Stimulated activated naive CD8-positive, alpha-beta T cell treated with anti-CD3 and anti-CD28 coated beads, Interleukin-15, Interleukin-2, amounts not matched to agents 100 U/mL and 50 U/mL, for 24 hours (primary cell): ENCODE measurements at regions not wholly inside any gene's neighbourhood (a gene's known extent, or its start where the extent isn't known, plus 50 kb on each side); places are given as distances from the start of the nearest gene placed in this dataset.

ENCODE experiments used
- ATAC-seq: fragments of 150-1000 bp; cut with Tn5 transposase; one replicate; pipeline ENCODE4 v1.10.0; 2021
- DNase-seq: peaks from one replicate; pipeline ENCODE4 v3.0.0; 2021

- ATAC-seq: no peak
- DNase-seq: no peak
These were observed 724.0 kb downstream of the IRX1 start for GRCh38 chr5:4319478-4320128.

- ATAC-seq: no peak
These were observed 734.7 kb downstream of the IRX1 start for GRCh38 chr5:4330327-4330726.

DNA sequence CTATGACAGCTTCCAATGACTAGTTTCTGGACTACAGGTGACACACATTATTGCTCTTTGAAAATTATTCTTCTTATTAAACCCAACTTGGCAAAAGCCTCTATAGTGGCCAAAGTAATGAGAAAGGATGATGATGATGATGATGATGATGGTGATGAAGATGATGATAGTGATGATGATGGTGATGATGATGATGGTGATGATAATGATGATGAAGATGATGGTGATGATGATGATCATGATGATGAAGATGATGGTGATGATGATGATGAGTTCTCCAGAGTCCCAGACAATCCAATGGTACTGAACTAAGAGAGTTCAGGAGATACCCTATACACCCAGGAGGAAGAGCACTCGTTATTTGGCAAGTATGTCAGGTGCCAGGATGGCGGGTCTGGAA is 739.4 kb downstream of the IRX1 start:
- no peak for DNase-seq
- no peak for ATAC-seq

More at GRCh38 chr5:4330327-4330726, 734.7 kb downstream of the IRX1 start:
- DNase-seq: no peak

DNA sequence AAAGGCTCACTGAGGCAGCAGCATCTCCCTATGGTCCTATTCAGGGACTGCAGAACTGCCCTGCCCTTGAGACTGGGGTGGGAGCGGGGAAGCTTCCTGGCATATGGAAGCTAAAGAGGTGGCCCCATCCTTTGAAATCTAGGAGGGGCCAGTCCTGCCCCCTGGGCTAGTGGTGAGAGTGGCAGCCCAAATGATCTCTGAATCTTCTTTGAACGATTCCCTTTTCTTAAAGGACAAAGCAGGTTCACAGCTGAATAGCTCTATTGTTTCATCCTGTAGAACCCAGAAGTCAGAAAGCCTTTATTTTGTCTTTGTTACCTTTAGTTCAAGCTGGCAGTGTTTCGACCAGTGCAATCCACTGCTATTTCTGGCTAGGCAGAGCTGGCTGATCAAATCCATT is 741.9 kb downstream of the IRX1 start:
- DNase-seq: no peak
- no peak for ATAC-seq

- no peak for ATAC-seq
- no peak for DNase-seq
These were observed 744.3 kb downstream of the IRX1 start for GRCh38 chr5:4339949-4340348.

- no peak for ATAC-seq
- DNase-seq: no peak
These were observed 750.2 kb downstream of the IRX1 start for GRCh38 chr5:4345850-4346249.

GRCh38 chr5:4348423-4348822 is 752.8 kb downstream of the IRX1 start:
- DNase-seq: no peak
- ATAC-seq: no peak

GRCh38 chr5:4348919-4349318 is 753.3 kb downstream of the IRX1 start:
- DNase-seq: no peak
- ATAC-seq: no peak

DNA sequence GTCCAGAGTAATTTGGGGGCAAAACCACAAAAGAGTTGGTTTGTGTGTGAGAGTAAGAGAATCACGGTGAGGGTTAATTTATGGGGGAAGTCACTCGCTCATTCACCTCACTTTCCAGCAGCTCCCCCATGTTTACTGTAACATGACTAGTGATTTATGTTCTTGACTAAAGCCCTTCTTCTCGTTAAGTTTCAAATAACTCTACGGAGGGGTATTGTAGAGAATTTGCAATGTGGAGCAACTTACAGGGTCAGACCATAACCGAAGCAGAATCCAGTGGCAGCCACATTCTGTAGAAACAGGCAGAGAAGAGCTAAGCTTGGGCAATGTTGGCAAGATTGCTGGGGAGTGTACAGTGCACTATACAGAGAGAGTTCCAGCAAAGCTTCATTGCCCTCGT is 760.6 kb downstream of the IRX1 start:
- ATAC-seq (no peak), DNase-seq (no peak)

GRCh38 chr5:4359847-4360246 is 764.2 kb downstream of the IRX1 start:
- ATAC-seq (no peak), DNase-seq (no peak)

- no peak for ATAC-seq
- no peak for DNase-seq
These were observed 766.1 kb downstream of the IRX1 start for GRCh38 chr5:4361753-4362152.

DNA sequence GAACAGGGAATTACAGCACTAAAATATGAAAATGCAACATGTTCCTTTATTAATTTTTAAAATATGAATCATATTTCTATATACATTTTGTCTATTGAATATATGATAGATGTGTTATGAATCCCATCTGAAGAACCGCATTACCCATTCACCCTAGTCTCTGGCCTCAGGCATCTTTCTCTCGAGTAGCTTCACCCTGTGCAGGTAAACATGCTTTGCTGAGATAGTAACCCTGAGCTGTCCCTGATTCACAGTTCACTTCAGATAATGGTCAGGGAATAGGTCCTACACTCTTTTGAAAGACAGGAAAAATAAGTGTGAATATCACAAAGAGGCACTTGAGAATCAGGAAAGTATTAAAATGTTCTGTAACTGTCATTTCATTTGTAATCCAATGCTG is 766.8 kb downstream of the IRX1 start:
- DNase-seq: no peak
- ATAC-seq: no peak

GRCh38 chr5:4363045-4363444 is 767.4 kb downstream of the IRX1 start:
- no peak for DNase-seq

GRCh38 chr5:4366628-4367027 is 771.0 kb downstream of the IRX1 start:
- ATAC-seq (no peak), DNase-seq (no peak)

More at GRCh38 chr5:4363045-4363444, 767.4 kb downstream of the IRX1 start:
- ATAC-seq: no peak

- DNase-seq: no peak
- ATAC-seq: no peak
These were observed 769.9 kb upstream of the ADAMTS16 start for GRCh38 chr5:4370218-4370617.

DNA sequence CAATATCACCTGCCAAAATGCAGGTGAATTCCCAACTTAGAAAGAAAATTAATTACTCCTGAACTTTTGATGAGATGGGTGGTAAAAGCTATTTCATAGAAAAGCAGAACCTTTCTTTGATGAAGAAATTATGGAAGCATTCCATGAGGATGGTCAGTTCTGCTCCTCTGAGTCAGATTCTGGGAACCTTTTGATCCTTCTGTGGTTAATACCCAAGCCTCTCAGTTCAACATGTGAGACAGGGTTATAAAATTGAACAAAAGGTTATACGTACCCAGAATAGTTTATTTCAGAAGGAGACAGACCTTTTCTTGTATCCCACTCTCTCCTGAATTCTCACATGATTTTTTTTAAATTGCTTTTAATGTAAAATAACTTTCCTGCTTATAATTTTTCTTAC is 767.6 kb upstream of the ADAMTS16 start:
- ATAC-seq: no peak

GRCh38 chr5:4373051-4373820 is 766.9 kb upstream of the ADAMTS16 start:
- DNase-seq (no peak), ATAC-seq (no peak)

More for the DNA sequence above, 767.6 kb upstream of the ADAMTS16 start:
- no peak for DNase-seq

DNA sequence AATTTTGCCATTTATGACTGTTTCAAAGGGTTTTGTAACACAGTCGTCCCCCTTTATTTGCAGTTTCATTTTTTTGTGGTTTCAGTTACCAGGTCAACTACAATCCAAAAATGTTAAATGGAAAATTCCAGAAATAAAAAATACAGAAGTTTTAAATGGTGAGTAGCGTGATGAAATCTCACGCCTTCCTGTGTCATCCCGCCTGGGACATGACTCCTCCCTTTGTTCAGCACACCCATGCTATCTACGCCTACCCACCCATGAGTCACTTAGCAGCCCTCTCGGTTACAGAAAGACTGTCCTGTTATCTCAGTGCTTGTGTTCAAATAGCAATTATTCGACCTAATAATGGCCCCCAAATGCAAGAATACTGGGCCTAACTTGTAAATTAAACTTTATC is 765.3 kb upstream of the ADAMTS16 start:
- ATAC-seq (no peak), DNase-seq (no peak)

GRCh38 chr5:4375640-4376039 is 764.5 kb upstream of the ADAMTS16 start:
- no peak for DNase-seq
- ATAC-seq: no peak

DNA sequence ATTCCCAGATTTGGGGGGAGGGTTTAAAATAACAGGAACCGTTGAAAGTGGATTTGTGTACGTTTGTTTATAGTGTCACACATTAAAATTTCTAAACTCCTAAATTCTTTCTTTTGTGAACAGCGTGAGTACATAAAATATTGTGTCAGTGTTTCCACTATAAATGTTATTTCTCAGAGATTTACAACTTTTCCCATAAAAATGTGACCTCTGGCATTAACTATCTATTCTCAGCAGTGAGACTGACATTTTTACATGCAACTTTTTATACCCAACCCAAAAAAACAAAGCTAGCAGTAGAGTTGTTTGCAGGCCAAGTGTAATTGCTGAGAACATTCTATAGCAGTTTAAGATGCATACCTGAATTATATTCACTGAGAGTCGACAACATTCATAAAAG is 757.0 kb upstream of the ADAMTS16 start:
- ATAC-seq (no peak), DNase-seq (no peak)

DNA sequence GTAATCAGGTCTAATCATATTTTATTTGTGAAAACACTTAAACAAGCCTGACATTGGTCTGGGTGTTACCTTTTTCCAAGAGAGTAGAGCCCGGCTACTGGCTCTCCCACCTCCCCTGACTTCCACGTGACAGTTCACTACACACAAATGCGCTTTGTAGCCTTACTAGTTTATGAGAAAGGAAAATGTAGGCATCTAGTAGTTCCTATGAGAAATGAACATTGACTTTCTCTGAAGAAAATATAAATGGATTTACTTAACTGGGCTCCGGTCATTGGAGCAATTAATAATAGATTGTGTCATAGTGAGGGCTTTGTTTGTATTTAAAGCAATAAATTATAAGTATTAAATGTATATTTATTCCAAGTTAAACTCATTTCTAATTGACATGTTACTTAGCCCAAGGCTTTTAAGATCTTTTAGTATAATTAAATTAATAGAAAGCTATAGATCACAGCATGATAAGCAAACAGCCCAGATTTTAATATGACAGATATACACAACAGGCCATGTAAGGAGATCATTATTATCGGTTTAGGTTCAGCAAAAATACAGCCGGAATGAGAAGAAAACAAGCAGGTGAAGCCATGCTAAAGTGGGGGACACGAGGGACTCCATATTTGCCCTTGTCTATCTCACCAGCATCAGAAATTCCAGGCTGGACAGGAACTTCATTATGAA is 756.5 kb upstream of the ADAMTS16 start:
- ATAC-seq (no peak), DNase-seq (no peak)

GRCh38 chr5:4384649-4385048 is 755.5 kb upstream of the ADAMTS16 start:
- DNase-seq (no peak), ATAC-seq (no peak)

- DNase-seq: no peak
- ATAC-seq: no peak
These were observed 754.0 kb upstream of the ADAMTS16 start for GRCh38 chr5:4386152-4386551.
